Activated CD8-positive, alpha-beta T cell treated with anti-CD3 and anti-CD28 coated beads for 36 hours (primary cell): ENCODE measurements at regions not wholly inside any gene's neighbourhood (a gene's known extent, or its start where the extent isn't known, plus 50 kb on each side); places are given as distances from the start of the nearest gene placed in this dataset.
"Not testable (repeated sequence)": the region's sequence is repeated elsewhere in the genome, so short reads cannot be mapped to it uniquely, and the experiment has no call there.

Experiments
- ATAC-seq: fragments of 200-7000 bp; cut with Tn5 transposase; one replicate; pipeline ENCODE4 v1.10.0; 2021; ENCODE audit warnings: mild to moderate bottlenecking, moderate library complexity
- CTCF ChIA-PET: fragments of 350-600 bp; sonication (Branson Sonifier 250); formaldehyde crosslinking; loops from one replicate; lab custom pipeline; 2021; ENCODE audit warnings: antibody characterized with exemption; lab: Charles Lee
- POLR2A ChIA-PET: fragments of 350-600 bp; sonication (Branson Sonifier 250); formaldehyde crosslinking; loops from one replicate; lab custom pipeline; 2021; ENCODE audit warnings: antibody characterized with exemption; lab: Charles Lee
- DNase-seq: peaks from one replicate; pipeline ENCODE4 v3.0.0-alpha.2; 2020
- H3K27ac Mint-ChIP-seq: one replicate; pipeline ENCODE4 v1.8.0; 2021; ENCODE audit warnings: mild to moderate bottlenecking, mixed read lengths
- H3K27me3 Mint-ChIP-seq: one replicate; pipeline ENCODE4 v1.8.0; 2021; ENCODE audit warnings: mixed read lengths
- H3K36me3 Mint-ChIP-seq: one replicate; pipeline ENCODE4 v1.8.0; 2021; ENCODE audit warnings: low read depth, mixed read lengths
- H3K4me1 Mint-ChIP-seq: one replicate; pipeline ENCODE4 v1.8.0; 2021; ENCODE audit warnings: low read depth, mixed read lengths
- H3K4me3 Mint-ChIP-seq: one replicate; pipeline ENCODE4 v1.8.0; 2021; ENCODE audit warnings: mild to moderate bottlenecking, moderate library complexity, mixed read lengths
- H3K9me3 Mint-ChIP-seq: one replicate; pipeline ENCODE4 v1.8.0; 2021; ENCODE audit warnings: mixed read lengths
- CTCF ChIP-seq: fragments of 200-600 bp; IDR thresholded peaks from one replicate; pipeline ENCODE4 v1.8.0; 2022; ENCODE audit warnings: antibody characterized with exemption, mild to moderate bottlenecking
- intact Hi-C: fragments of 100-400 bp; cut with micrococcal nuclease; formaldehyde crosslinking; loops from one replicate; pipeline ENCODE4 v1.10.0; 2022

- DNase-seq (no peak), ATAC-seq (no peak)
- Mint-ChIP-seq H3K36me3 (no peaks in the 10 kb centered on the region), H3K9me3 (no peaks in the 10 kb centered on the region), H3K27me3 (peaks cover 2% of the 10 kb centered on the region), H3K27ac (no peak overlapping the region), H3K4me3 (no peak overlapping the region), H3K4me1 (no peaks in the 10 kb centered on the region)
- intact Hi-C loops, result no loop called here
- POLR2A ChIA-PET, result no interaction called here
- CTCF ChIA-PET, result no interaction called here
- TF ChIP-seq CTCF, result no peak
These were observed 244.0 kb downstream of the YTHDC2 start for GRCh38 chr5:113757508-113757907.

- Mint-ChIP-seq H3K9me3 (no peaks in the 10 kb centered on the region), H3K27me3 (peaks cover 2% of the 10 kb centered on the region), H3K36me3 (no peaks in the 10 kb centered on the region), H3K4me1 (no peaks in the 10 kb centered on the region), H3K4me3 (no peak overlapping the region), H3K27ac (no peak overlapping the region)
- CTCF ChIA-PET, result no interaction called here
- no peak for TF ChIP-seq CTCF
- POLR2A ChIA-PET, result no interaction called here
- no peak for DNase-seq
- intact Hi-C loops, result no loop called here
- no peak for ATAC-seq
These were observed 246.0 kb downstream of the YTHDC2 start for GRCh38 chr5:113759505-113759904.

- no peaks in the 10 kb centered on the region for H3K4me1 Mint-ChIP-seq
- intact Hi-C loops, result no loop called here
- no peak overlapping the region for H3K4me3 Mint-ChIP-seq
- peaks cover under 1% of the 10 kb centered on the region for H3K27me3 Mint-ChIP-seq
- DNase-seq (no peak), ATAC-seq (no peak)
- no peaks in the 10 kb centered on the region for H3K36me3 Mint-ChIP-seq
- no peaks in the 10 kb centered on the region for H3K9me3 Mint-ChIP-seq
- H3K27ac Mint-ChIP-seq, result no peak overlapping the region
- POLR2A ChIA-PET, result no interaction called here
- TF ChIP-seq CTCF, result no peak
- CTCF ChIA-PET, result no interaction called here
These were observed 247.0 kb downstream of the YTHDC2 start for GRCh38 chr5:113760486-113760885.

GRCh38 chr5:113761594-113761993, 248.1 kb downstream of the YTHDC2 start:
- no peak overlapping the region for H3K27ac Mint-ChIP-seq
- H3K9me3 Mint-ChIP-seq, result peaks cover 2% of the 10 kb centered on the region
- ATAC-seq, result no peak
- H3K36me3 Mint-ChIP-seq, result no peaks in the 10 kb centered on the region
- intact Hi-C loops, result no loop called here
- no peaks in the 10 kb centered on the region for H3K4me1 Mint-ChIP-seq
- no peak overlapping the region for H3K4me3 Mint-ChIP-seq
- ChIA-PET POLR2A (no interaction called here), CTCF (no interaction called here)
- H3K27me3 Mint-ChIP-seq, result no peaks in the 10 kb centered on the region
- no peak for DNase-seq
- TF ChIP-seq CTCF, result no peak

- no peak for DNase-seq
- Mint-ChIP-seq H3K27ac (no peak overlapping the region), H3K9me3 (peaks cover 13% of the 10 kb centered on the region), H3K4me3 (no peak overlapping the region), H3K36me3 (no peaks in the 10 kb centered on the region), H3K4me1 (no peaks in the 10 kb centered on the region), H3K27me3 (no peaks in the 10 kb centered on the region)
- no peak for TF ChIP-seq CTCF
- intact Hi-C loops, result no loop called here
- ATAC-seq, result no peak
- POLR2A ChIA-PET, result no interaction called here
- CTCF ChIA-PET, result no interaction called here
These were observed 250.9 kb downstream of the YTHDC2 start for GRCh38 chr5:113764382-113764781.

- CTCF ChIA-PET, H3K4me1 Mint-ChIP-seq, ATAC-seq, H3K36me3 Mint-ChIP-seq, intact Hi-C loops, POLR2A ChIA-PET, DNase-seq, H3K27ac Mint-ChIP-seq, H3K27me3 Mint-ChIP-seq, H3K4me3 Mint-ChIP-seq: not testable (repeated sequence)
- peaks cover 13% of the 10 kb centered on the region for H3K9me3 Mint-ChIP-seq
These were observed 253.3 kb downstream of the YTHDC2 start for GRCh38 chr5:113766827-113767226.
